ENCODE measurements at regions not wholly inside any gene's neighbourhood (a gene's known extent, or its start where the extent isn't known, plus 50 kb on each side); places are given as distances from the start of the nearest gene placed in this dataset.

DNA sequence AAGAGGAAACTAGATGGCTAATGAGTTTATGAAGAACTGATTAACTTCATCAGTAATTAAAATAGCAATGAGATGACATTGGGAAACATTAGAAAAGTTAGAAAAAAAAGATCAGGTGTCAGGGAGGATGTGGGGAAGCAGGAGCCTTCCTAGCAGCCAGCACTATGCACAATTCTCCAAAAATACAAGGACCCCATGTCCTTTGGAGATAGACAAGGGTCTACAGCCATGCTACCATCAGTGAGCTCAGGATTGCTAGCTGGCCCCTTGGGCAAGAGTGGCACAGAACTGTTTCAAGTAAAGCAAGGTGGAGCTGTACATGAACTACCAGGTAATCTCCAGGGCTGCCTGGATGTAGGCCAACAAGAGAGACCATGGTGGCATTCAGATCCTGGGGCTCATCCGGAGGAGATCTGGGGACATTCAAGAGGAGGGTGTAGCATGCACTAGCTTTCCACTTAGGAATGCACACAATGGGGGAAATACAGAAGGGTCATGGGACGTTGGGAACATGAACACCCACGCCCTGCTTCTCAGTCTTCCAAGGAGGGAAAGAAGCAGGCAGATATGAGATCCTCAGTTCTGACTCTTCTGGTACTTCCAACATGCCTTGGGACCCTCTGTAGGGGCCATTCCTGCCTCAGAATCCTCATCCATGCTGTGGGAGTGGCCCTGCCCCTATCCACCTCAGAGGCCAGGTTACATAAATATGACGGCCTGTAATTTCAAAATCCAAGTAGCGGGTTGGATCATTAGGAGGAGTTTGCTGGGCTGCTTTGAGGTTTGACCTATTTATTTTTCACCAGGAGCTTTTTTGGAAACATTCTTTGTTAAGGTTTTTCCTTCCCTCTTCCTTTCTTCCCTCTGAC lies 82.2 kb upstream of the HABP2 start:
- Mint-ChIP-seq H3K27ac (no peak overlapping the region), H3K36me3 (ENCODE audit: low read depth) (no peaks in the 10 kb centered on the region)
- intact Hi-C loops (cut with micrococcal nuclease), result no loop called here

DNA sequence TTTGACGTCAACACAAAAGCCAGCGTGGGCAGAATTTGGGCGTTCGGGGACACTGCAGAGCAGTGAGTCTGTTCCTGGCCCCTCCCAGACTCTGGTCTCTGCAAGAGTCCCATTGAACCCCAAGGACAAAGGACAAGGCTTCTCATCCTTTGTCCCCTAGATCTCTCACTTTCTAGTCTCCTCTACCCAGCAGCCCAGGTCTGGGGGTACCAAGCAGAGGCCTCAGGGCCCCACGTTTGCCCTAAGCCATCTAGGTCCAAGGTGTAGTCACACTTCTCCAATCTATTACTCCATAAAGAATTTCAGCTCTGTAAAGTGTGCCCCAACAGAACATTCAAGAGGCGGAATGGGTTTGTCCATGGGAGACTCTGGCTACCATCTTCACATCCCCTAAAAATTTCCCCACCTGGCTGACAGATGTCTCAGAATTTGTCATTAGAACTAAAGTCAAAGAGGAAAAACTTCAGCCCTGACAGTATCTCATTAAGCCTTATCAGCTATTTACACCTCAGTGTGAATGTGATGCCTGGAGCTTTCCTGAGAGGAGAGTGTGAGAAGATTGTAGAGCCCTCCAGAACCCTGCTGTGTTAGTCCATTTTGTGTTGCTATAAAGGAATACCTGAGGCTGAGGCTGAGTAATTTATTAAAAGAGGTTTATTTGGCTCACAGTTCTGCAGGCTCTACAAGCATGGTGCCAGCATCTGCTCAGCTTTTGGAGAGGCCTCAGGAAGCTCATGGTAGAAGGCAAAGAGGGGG lies 81.4 kb upstream of the HABP2 start:
- no peak overlapping the region for H3K27ac Mint-ChIP-seq
- peaks cover 12% of the 10 kb centered on the region for H3K27me3 Mint-ChIP-seq
- no peaks in the 10 kb centered on the region for H3K9me3 Mint-ChIP-seq
- H3K4me3 Mint-ChIP-seq, result no peak overlapping the region
- no peaks in the 10 kb centered on the region for H3K4me1 Mint-ChIP-seq (ENCODE audit: low read depth)
- intact Hi-C loops (cut with micrococcal nuclease), result no loop called here
- H3K36me3 Mint-ChIP-seq (ENCODE audit: low read depth), result no peaks in the 10 kb centered on the region

More for the DNA sequence above, 82.2 kb upstream of the HABP2 start:
- Mint-ChIP-seq H3K9me3 (no peaks in the 10 kb centered on the region), H3K4me1 (ENCODE audit: low read depth) (no peaks in the 10 kb centered on the region), H3K4me3 (no peak overlapping the region), H3K27me3 (peaks cover 12% of the 10 kb centered on the region)

DNA sequence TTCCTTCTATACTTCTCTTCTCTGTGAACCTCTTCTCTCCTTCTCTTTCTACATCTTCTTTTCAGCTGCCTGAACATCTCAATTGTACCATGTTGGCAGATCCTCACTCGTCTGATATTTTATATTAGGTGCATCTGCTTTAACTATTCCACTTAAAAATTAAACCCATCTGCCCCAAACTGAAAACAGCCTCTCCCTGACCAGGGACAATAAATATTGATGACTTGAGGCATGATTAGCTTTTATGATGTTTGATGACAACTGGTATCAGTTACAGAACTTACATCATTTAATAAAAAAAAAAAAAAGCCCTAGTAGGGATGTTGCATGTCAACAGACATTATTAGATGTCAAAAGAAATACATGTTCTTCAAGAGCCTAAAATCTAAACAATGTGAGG lies 79.8 kb upstream of the HABP2 start:
- peaks cover 15% of the 10 kb centered on the region for H3K27me3 Mint-ChIP-seq
- intact Hi-C loops (cut with micrococcal nuclease), result no loop called here
- H3K4me3 Mint-ChIP-seq, result no peak overlapping the region

GRCh38 chr10:113473851-113474250 lies 79.0 kb upstream of the HABP2 start:
- no peak overlapping the region for H3K4me3 Mint-ChIP-seq
- intact Hi-C loops (cut with micrococcal nuclease), result no loop called here

More for the DNA sequence above, 79.8 kb upstream of the HABP2 start:
- no peaks in the 10 kb centered on the region for H3K4me1 Mint-ChIP-seq (ENCODE audit: low read depth)
- no peak overlapping the region for H3K27ac Mint-ChIP-seq
- no peaks in the 10 kb centered on the region for H3K36me3 Mint-ChIP-seq (ENCODE audit: low read depth)
- H3K9me3 Mint-ChIP-seq, result no peaks in the 10 kb centered on the region

DNA sequence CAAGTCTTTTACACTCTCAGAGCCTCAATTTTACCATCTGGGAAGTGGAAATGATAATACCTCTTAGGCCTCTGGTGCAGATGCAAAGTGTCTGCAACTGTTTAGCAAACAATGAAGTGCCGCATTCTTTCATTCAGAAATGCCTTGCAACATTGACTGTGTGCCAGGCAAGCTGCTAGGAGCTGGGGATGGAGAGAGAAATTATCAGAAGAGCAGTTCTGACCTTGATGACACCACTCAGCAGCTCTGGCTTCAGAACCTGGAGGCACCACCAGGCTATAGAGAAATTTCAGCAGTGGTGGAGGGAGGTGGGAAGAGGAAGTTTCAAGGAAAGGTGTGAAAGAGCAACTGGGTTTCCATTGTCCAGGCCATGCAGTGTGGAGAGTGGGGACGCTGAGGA lies 78.1 kb upstream of the HABP2 start:
- H3K36me3 Mint-ChIP-seq (ENCODE audit: low read depth), result no peaks in the 10 kb centered on the region
- intact Hi-C loops (cut with micrococcal nuclease), result no loop called here
- peaks cover 16% of the 10 kb centered on the region for H3K27me3 Mint-ChIP-seq
- H3K4me1 Mint-ChIP-seq (ENCODE audit: low read depth), result no peaks in the 10 kb centered on the region
- H3K9me3 Mint-ChIP-seq, result peaks cover 16% of the 10 kb centered on the region
- H3K27ac Mint-ChIP-seq, result no peak overlapping the region
- H3K4me3 Mint-ChIP-seq, result no peak overlapping the region

More at GRCh38 chr10:113473851-113474250, 79.0 kb upstream of the HABP2 start:
- H3K9me3 Mint-ChIP-seq, result peaks cover 7% of the 10 kb centered on the region
- peaks cover 16% of the 10 kb centered on the region for H3K27me3 Mint-ChIP-seq
- no peaks in the 10 kb centered on the region for H3K36me3 Mint-ChIP-seq (ENCODE audit: low read depth)
- H3K27ac Mint-ChIP-seq, result no peak overlapping the region
- H3K4me1 Mint-ChIP-seq (ENCODE audit: low read depth), result no peaks in the 10 kb centered on the region

DNA sequence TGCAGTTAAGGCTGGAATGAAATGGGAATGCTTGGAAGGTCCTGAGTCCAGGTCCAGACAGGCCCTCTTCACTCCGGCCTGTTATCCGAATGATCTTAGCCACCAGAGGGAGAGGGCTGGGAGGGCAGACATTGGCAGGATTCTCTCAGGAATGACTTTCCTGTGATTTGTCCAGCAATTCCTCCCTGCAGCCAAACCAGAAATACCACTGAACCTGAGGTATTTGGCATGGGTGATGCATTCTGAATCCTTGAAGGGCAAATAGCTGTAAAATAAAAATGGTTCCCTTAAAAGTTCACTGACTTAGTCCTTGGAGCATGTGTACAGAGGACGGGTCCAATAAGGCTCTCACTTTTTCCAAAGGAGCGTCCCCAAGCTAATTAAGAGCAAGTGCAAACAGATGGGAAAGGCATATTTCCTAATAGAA lies 77.5 kb upstream of the HABP2 start:
- Mint-ChIP-seq H3K4me1 (ENCODE audit: low read depth) (no peaks in the 10 kb centered on the region), H3K27ac (no peak overlapping the region), H3K27me3 (peaks cover 18% of the 10 kb centered on the region), H3K36me3 (ENCODE audit: low read depth) (no peaks in the 10 kb centered on the region), H3K9me3 (peaks cover 23% of the 10 kb centered on the region), H3K4me3 (no peak overlapping the region)
- intact Hi-C loops (cut with micrococcal nuclease), result no loop called here

GRCh38 chr10:113476191-113476590 lies 76.7 kb upstream of the HABP2 start:
- H3K9me3 Mint-ChIP-seq, result peaks cover 31% of the 10 kb centered on the region
- H3K36me3 Mint-ChIP-seq (ENCODE audit: low read depth), result no peaks in the 10 kb centered on the region
- intact Hi-C loops (cut with micrococcal nuclease), result no loop called here
- H3K4me3 Mint-ChIP-seq, result no peak overlapping the region
- H3K27ac Mint-ChIP-seq, result no peak overlapping the region
- peaks cover 19% of the 10 kb centered on the region for H3K27me3 Mint-ChIP-seq
- peaks cover 4% of the 10 kb centered on the region for H3K4me1 Mint-ChIP-seq (ENCODE audit: low read depth)

DNA sequence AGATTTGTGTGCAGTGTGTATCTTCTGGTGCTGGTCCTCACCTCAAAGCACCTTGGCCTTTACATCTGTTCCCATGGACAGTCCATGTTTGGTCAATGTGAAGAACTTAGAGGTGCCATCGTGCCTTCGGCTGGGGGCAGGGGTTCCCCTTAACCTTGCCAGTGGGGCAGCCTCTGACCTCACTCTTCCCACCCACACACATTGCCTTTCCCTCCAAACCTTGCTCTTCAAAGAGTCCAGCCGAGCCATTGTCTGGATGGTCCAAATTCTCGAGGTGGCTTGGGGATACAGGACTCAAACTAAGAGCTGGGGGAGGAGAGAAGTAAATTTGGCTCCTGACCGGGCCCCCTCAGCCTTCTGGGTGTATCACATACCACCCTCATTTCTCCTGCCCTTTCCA lies 76.2 kb upstream of the HABP2 start:
- no peak overlapping the region for H3K27ac Mint-ChIP-seq
- no peaks in the 10 kb centered on the region for H3K36me3 Mint-ChIP-seq (ENCODE audit: low read depth)
- H3K4me1 Mint-ChIP-seq (ENCODE audit: low read depth), result peaks cover 6% of the 10 kb centered on the region
- no peak overlapping the region for H3K4me3 Mint-ChIP-seq
- H3K27me3 Mint-ChIP-seq, result peaks cover 19% of the 10 kb centered on the region
- H3K9me3 Mint-ChIP-seq, result peaks cover 35% of the 10 kb centered on the region
- intact Hi-C loops (cut with micrococcal nuclease), result no loop called here

- no peak overlapping the region for H3K27ac Mint-ChIP-seq
- peaks cover 41% of the 10 kb centered on the region for H3K9me3 Mint-ChIP-seq
- H3K4me1 Mint-ChIP-seq (ENCODE audit: low read depth), result peaks cover 6% of the 10 kb centered on the region
- H3K36me3 Mint-ChIP-seq (ENCODE audit: low read depth), result no peaks in the 10 kb centered on the region
- intact Hi-C loops (cut with micrococcal nuclease), result no loop called here
- peaks cover 16% of the 10 kb centered on the region for H3K27me3 Mint-ChIP-seq
- no peak overlapping the region for H3K4me3 Mint-ChIP-seq
Measured at GRCh38 chr10:113477451-113477850, 75.4 kb upstream of the HABP2 start.

GRCh38 chr10:113479346-113480080 lies 73.3 kb upstream of the HABP2 start:
- Mint-ChIP-seq H3K9me3 (peaks cover 41% of the 10 kb centered on the region), H3K27me3 (peaks cover 12% of the 10 kb centered on the region), H3K4me1 (ENCODE audit: low read depth) (peaks cover 6% of the 10 kb centered on the region), H3K27ac (no peak overlapping the region), H3K4me3 (no peak overlapping the region), H3K36me3 (ENCODE audit: low read depth) (no peaks in the 10 kb centered on the region)
- intact Hi-C loops (cut with micrococcal nuclease), result no loop called here

DNA sequence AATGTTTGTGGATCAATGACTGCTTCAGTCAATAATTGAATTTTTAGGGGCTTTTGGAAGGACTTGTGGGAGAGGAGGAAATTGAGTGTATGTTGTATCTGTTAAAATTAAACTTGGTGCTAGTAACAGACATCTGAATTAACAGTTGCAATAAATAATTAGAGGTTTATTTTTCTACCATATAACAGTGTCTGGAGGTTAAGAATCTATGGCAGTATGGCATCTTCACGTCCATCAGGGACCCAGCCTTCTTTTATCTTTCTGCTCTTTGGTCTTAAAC lies 72.8 kb upstream of the HABP2 start:
- intact Hi-C loops (cut with micrococcal nuclease), result no loop called here
- H3K9me3 Mint-ChIP-seq, result peaks cover 41% of the 10 kb centered on the region
- no peak overlapping the region for H3K4me3 Mint-ChIP-seq
- no peaks in the 10 kb centered on the region for H3K36me3 Mint-ChIP-seq (ENCODE audit: low read depth)
- peaks cover 6% of the 10 kb centered on the region for H3K4me1 Mint-ChIP-seq (ENCODE audit: low read depth)
- H3K27ac Mint-ChIP-seq, result no peak overlapping the region
- H3K27me3 Mint-ChIP-seq, result peaks cover 10% of the 10 kb centered on the region

DNA sequence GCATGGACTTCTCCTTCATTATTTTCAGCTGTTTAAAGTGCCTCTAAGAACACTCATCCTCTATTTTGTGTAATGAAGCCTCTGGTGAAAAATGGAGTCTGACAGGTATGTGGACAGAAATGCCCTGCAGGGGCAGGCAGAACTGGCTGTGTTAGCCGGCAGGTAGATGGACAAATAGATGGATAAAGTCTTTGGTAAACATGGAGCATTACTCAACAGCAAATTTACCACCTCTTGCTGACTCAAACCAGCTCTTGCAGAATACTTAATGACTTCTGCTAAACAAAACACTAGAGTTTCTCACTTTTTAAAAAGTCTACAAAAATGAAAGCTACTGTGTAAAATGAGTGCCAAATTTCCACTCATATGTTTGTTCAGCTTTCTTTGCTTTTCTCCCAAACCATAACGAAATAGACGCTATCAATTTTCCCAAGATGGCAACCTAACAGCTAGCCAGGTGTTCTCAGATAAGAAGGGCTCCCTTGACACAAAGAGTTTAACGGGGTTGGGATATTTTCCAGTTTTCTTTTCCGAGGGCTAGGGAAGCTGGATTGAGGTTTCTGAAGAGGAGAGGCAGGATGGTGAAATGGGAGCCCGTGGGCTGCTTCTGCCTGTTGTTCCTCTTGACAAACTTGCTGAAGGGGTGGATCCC lies 71.9 kb upstream of the HABP2 start:
- peaks cover 41% of the 10 kb centered on the region for H3K9me3 Mint-ChIP-seq
- H3K36me3 Mint-ChIP-seq (ENCODE audit: low read depth), result no peaks in the 10 kb centered on the region
- peaks cover 6% of the 10 kb centered on the region for H3K4me1 Mint-ChIP-seq (ENCODE audit: low read depth)
- H3K27ac Mint-ChIP-seq, result no peak overlapping the region
- H3K27me3 Mint-ChIP-seq, result peaks cover 9% of the 10 kb centered on the region
- no peak overlapping the region for H3K4me3 Mint-ChIP-seq
- intact Hi-C loops (cut with micrococcal nuclease), result no loop called here

DNA sequence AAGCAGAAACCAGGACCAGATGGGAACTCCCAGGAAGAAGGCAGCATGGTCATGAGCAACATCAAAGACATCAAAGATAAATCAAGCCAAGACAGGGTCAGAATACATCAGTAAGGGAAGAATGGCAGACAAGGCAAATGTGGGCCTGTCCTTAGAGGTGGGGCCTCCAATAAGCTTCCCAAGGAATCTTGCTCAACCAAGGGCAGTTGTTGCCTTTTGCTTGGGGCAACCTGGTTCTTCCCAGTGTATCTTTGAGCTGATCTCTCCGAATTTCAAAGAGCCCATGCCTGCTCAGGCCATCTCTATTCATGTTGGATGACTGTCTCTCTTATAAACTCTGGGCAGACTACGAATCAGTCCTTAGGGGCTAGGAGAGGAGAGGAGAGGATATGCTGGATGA lies 68.4 kb upstream of the HABP2 start:
- H3K9me3 Mint-ChIP-seq, result peaks cover 28% of the 10 kb centered on the region
- no peak overlapping the region for H3K27ac Mint-ChIP-seq
- intact Hi-C loops (cut with micrococcal nuclease), result no loop called here
- H3K4me3 Mint-ChIP-seq, result no peak overlapping the region
- H3K27me3 Mint-ChIP-seq, result peaks cover 5% of the 10 kb centered on the region
- no peaks in the 10 kb centered on the region for H3K36me3 Mint-ChIP-seq (ENCODE audit: low read depth)
- H3K4me1 Mint-ChIP-seq (ENCODE audit: low read depth), result peaks cover 6% of the 10 kb centered on the region

DNA sequence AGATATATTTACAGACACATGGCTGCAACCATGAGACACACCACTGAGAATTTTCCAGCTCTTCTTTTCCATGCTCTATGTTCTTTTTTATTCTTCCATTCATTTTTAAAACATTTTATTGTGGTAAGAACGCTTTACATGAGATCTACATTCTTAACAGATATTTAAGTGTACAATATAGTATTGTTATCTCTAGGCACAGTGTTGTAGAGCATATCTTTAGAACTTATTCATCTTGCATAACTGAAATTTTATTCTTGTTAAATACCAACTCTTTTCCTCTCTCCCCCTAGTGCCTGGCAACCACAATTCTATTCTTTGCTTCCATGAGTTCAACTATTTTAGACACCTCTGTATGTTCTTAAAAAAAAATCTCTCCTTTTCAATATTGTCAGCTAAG lies 67.1 kb upstream of the HABP2 start:
- peaks cover 15% of the 10 kb centered on the region for H3K9me3 Mint-ChIP-seq
- H3K36me3 Mint-ChIP-seq (ENCODE audit: low read depth), result no peaks in the 10 kb centered on the region
- intact Hi-C loops (cut with micrococcal nuclease), result no loop called here
- peaks cover 3% of the 10 kb centered on the region for H3K27me3 Mint-ChIP-seq
- no peak overlapping the region for H3K27ac Mint-ChIP-seq
- no peak overlapping the region for H3K4me3 Mint-ChIP-seq
- peaks cover 6% of the 10 kb centered on the region for H3K4me1 Mint-ChIP-seq (ENCODE audit: low read depth)

Data from dendritic cell treated with granulocyte-macrophage colony-stimulating factor and Interleukin-4, amounts not matched to agents 40 ng/mL and 50 ng/mL, for 4 days (primary cell).